IMR-90 (cell line): ENCODE measurements at regions not wholly inside any gene's neighbourhood (a gene's known extent, or its start where the extent isn't known, plus 50 kb on each side); places are given as distances from the start of the nearest gene placed in this dataset.

ENCODE experiments used
- ATAC-seq: fragments of 200-7000 bp; cut with Tn5 transposase; 2 replicates; pipeline ENCODE4 v1.9.1; 2020; ENCODE audit warnings: low read depth, mild to moderate bottlenecking, moderate library complexity
- BruUV-seq: library from RNA; stranded (reverse); fragments of 400-500 nt; replicated peaks from 2 replicates; lab custom pipeline; 2021; lab: Mats Ljungman, UMichigan
- CTCF ChIA-PET: fragments of 300-600 bp; formaldehyde crosslinking; extraction: SDS; loops from one replicate; lab custom pipeline; 2021; ENCODE audit warnings: antibody characterized with exemption; lab: Yijun Ruan, JAX
- POLR2A ChIA-PET: fragments of 300-600 bp; sonication (Branson Sonifier 250); formaldehyde crosslinking; loops from one replicate; lab custom pipeline; 2022; ENCODE audit warnings: antibody characterized with exemption; ENCODE audit not compliant: unreplicated experiment; lab: Charles Lee
- DNase-seq: peaks from one replicate; pipeline ENCODE4 v3.0.0; 2013
- H2AFZ ChIP-seq: replicated peaks from 2 replicates; pipeline ENCODE3; 2013; ENCODE audit warnings: low read length, mild to moderate bottlenecking; ENCODE audit not compliant: poor library complexity
- H2AK5ac ChIP-seq: 2 replicates; pipeline ENCODE4 v1.6.1; 2013; ENCODE audit warnings: low read depth, low read length, inconsistent platforms
- H2AK9ac ChIP-seq: replicated peaks from 2 replicates; pipeline ENCODE3; 2013; ENCODE audit warnings: mild to moderate bottlenecking, low read depth, low read length, moderate library complexity; ENCODE audit not compliant: poor library complexity
- H2BK120ac ChIP-seq: 2 replicates; pipeline ENCODE4 v1.6.1; 2013; ENCODE audit warnings: low read depth, low read length, inconsistent platforms
- H2BK15ac ChIP-seq: 3 replicates; pipeline ENCODE4 v1.6.1; 2013; ENCODE audit warnings: low read depth, low read length, inconsistent platforms
- H2BK20ac ChIP-seq: 2 replicates; pipeline ENCODE4 v1.6.1; 2013; ENCODE audit warnings: low read depth, mild to moderate bottlenecking, inconsistent platforms, low read length, moderate library complexity
- H2BK5ac ChIP-seq: 2 replicates; pipeline ENCODE4 v1.6.1; 2013; ENCODE audit warnings: mild to moderate bottlenecking, low read depth, low read length, inconsistent platforms; ENCODE audit not compliant: poor library complexity, severe bottlenecking
- H3K14ac ChIP-seq: replicated peaks from 2 replicates; pipeline ENCODE4 v1.6.1; 2013; ENCODE audit warnings: low read depth, low read length, inconsistent platforms
- H3K18ac ChIP-seq: 2 replicates; pipeline ENCODE4 v1.6.1; 2013; ENCODE audit warnings: low read depth, low read length, control low read depth
- H3K23ac ChIP-seq: 2 replicates; pipeline ENCODE4 v1.6.1; 2013; ENCODE audit warnings: low read depth, low read length, inconsistent platforms
- H3K27ac ChIP-seq: 2 replicates; pipeline ENCODE4 v1.5.1; 2013; ENCODE audit warnings: mild to moderate bottlenecking, control low read depth, low read length; ENCODE audit not compliant: insufficient read depth
- H3K27me3 ChIP-seq: 2 replicates; pipeline ENCODE4 v1.6.1; 2013; ENCODE audit warnings: low read length; ENCODE audit not compliant: control insufficient read depth, insufficient read depth
- H3K36me3 ChIP-seq: 2 replicates; pipeline ENCODE4 v1.6.1; 2013; ENCODE audit warnings: low read length, mixed read lengths; ENCODE audit not compliant: control insufficient read depth, insufficient read depth
- H3K4ac ChIP-seq: 2 replicates; pipeline ENCODE4 v1.6.1; 2013; ENCODE audit warnings: low read depth, low read length, inconsistent platforms
- H3K4me1 ChIP-seq: 2 replicates; pipeline ENCODE4 v1.6.1; 2013; ENCODE audit warnings: low read length, mixed read lengths; ENCODE audit not compliant: control insufficient read depth, insufficient read depth
- H3K4me2 ChIP-seq: 2 replicates; pipeline ENCODE4 v1.6.1; 2013; ENCODE audit warnings: low read depth, mild to moderate bottlenecking, control low read depth, low read length, moderate library complexity
- H3K4me3 ChIP-seq: 2 replicates; pipeline ENCODE4 v1.5.1; 2013; ENCODE audit warnings: low read depth, mild to moderate bottlenecking, control low read depth, low read length, moderate library complexity; ENCODE audit not compliant: insufficient read depth
- H3K56ac ChIP-seq: 2 replicates; pipeline ENCODE4 v1.6.1; 2013; ENCODE audit warnings: low read length, inconsistent platforms; ENCODE audit not compliant: insufficient read depth; ENCODE audit errors: extremely low read depth
- H3K79me1 ChIP-seq, 2 experiments: 2 replicates each; pipeline ENCODE4 v1.6.1; 2013; ENCODE audit warnings: low read length in 2 of 2, inconsistent platforms in 1 of 2, low read depth in 1 of 2
- H3K9ac ChIP-seq: 2 replicates; pipeline ENCODE4 v1.6.1; 2013; ENCODE audit warnings: low read depth, low read length, control low read depth
- H3K9me1 ChIP-seq: 2 replicates; pipeline ENCODE4 v1.6.1; 2013; ENCODE audit warnings: low read length, inconsistent platforms; ENCODE audit not compliant: insufficient read depth
- H3K9me3 ChIP-seq: 2 replicates; pipeline ENCODE4 v1.6.1; 2013; ENCODE audit warnings: low read length; ENCODE audit not compliant: control insufficient read depth, insufficient read depth
- H4K20me1 ChIP-seq: 2 replicates; pipeline ENCODE4 v1.6.1; 2013; ENCODE audit warnings: low read length, inconsistent platforms; ENCODE audit not compliant: insufficient read depth
- H4K5ac ChIP-seq: 2 replicates; pipeline ENCODE4 v1.6.1; 2013; ENCODE audit warnings: mild to moderate bottlenecking, low read depth, low read length, control low read depth
- H4K8ac ChIP-seq, 2 experiments: 2 replicates each; pipeline ENCODE4 v1.6.1; 2013; ENCODE audit warnings: low read depth in 2 of 2, low read length in 2 of 2, control low read depth in 1 of 2, inconsistent platforms in 1 of 2
- H4K91ac ChIP-seq: 2 replicates; pipeline ENCODE4 v1.6.1; 2013; ENCODE audit warnings: low read depth, low read length, inconsistent platforms; ENCODE audit not compliant: insufficient read depth
- BHLHE40 ChIP-seq: fragments of 150-350 bp; IDR thresholded peaks from 2 replicates; pipeline ENCODE4 v1.6.1; 2016; ENCODE audit warnings: mild to moderate bottlenecking, low read depth, low read length
- CHD1 ChIP-seq: IDR thresholded peaks from 2 replicates; pipeline ENCODE4 v1.6.1; 2012; ENCODE audit warnings: low read depth, low read length, improper control_type of control experiment
- ELK1 ChIP-seq: fragments of 150-350 bp; IDR thresholded peaks from 2 replicates; pipeline ENCODE4 v1.6.1; 2016; ENCODE audit warnings: low read depth, mild to moderate bottlenecking, low read length, moderate library complexity, borderline replicate concordance
- MAFK ChIP-seq: IDR thresholded peaks from 2 replicates; pipeline ENCODE4 v1.6.1; 2012; ENCODE audit warnings: low read depth, low read length, improper control_type of control experiment
- MAZ ChIP-seq: IDR thresholded peaks from 2 replicates; pipeline ENCODE4 v1.6.1; 2012; ENCODE audit warnings: low read depth, mild to moderate bottlenecking, low read length, improper control_type of control experiment, moderate library complexity, borderline replicate concordance
- MXI1 ChIP-seq: IDR thresholded peaks from 2 replicates; pipeline ENCODE4 v1.6.1; 2012; ENCODE audit warnings: low read depth, mild to moderate bottlenecking, low read length, moderate library complexity, borderline replicate concordance
- NFE2L2 ChIP-seq: fragments of 150-350 bp; IDR thresholded peaks from 2 replicates; pipeline ENCODE4 v1.6.1; 2016; ENCODE audit warnings: low read depth, mild to moderate bottlenecking, low read length
- POLR2A ChIP-seq: IDR thresholded peaks from 2 replicates; pipeline ENCODE4 v1.6.1; 2012; ENCODE audit warnings: mild to moderate bottlenecking, low read depth, low read length
- RCOR1 ChIP-seq: IDR thresholded peaks from 2 replicates; pipeline ENCODE4 v1.6.1; 2012; ENCODE audit warnings: mild to moderate bottlenecking, low read length, improper control_type of control experiment; ENCODE audit not compliant: insufficient replicate concordance
- SMC3 ChIP-seq: fragments of 150-350 bp; IDR thresholded peaks from 2 replicates; pipeline ENCODE4 v1.6.1; 2016; ENCODE audit warnings: low read depth, mild to moderate bottlenecking, antibody characterized with exemption, low read length, moderate library complexity
- USF2 ChIP-seq: fragments of 150-350 bp; IDR thresholded peaks from 2 replicates; pipeline ENCODE4 v1.6.1; 2017; ENCODE audit warnings: mild to moderate bottlenecking, antibody characterized with exemption, low read length, low read depth
- WGBS, 2 experiments: methylation state at CpG; one replicate each; pipeline versions ENCODE4 v1.1.5 to v1.1.7; 2013; ENCODE audit warnings: missing lambda C conversion rate in 2 of 2; ENCODE audit not compliant: insufficient read length in 1 of 2; ENCODE audit errors: extremely low coverage in 2 of 2; 5-methylcytosine and 5-hydroxymethylcytosine counted together
- dilution Hi-C: fragments of 300-500 bp; cut with HindIII; formaldehyde crosslinking; loops from one replicate; pipeline ENCODE4 v1.14.3; 2018; ENCODE audit warnings: low sequenced_read_pairs; ENCODE audit not compliant: unreplicated experiment
- in situ Hi-C: fragments of 300-500 bp; cut with MboI; formaldehyde crosslinking; loops from 3 replicates; pipeline ENCODE4 v1.14.3; 2019; ENCODE audit warnings: low sequenced_read_pairs, inconsistent platforms, mixed read lengths
- intact Hi-C: fragments of 100-400 bp; cut with micrococcal nuclease; formaldehyde crosslinking; loops from 2 replicates; pipeline ENCODE4 v1.10.0; 2022

GRCh38 chr17:59456428-59456827 is 109.0 kb upstream of the DHX40 start:
- Histone ChIP-seq H3K9me1 (no peaks in the 10 kb centered on the region), H2AK9ac (no peak overlapping the region), H2BK5ac (no peak overlapping the region), H3K27ac (no peak overlapping the region), H3K4me1 (peaks cover 2% of the 10 kb centered on the region; the same call in 1 of the 2 replicates), H2AK5ac (no peak overlapping the region), H3K36me3 (no peaks in the 10 kb centered on the region), H2BK20ac (no peak overlapping the region), H4K8ac (no peak overlapping the region), H3K4me2 (no peak overlapping the region), H3K9me3 (no peaks in the 10 kb centered on the region), H4K5ac (no peak overlapping the region), H3K4me3 (no peak overlapping the region), H2BK120ac (no peak overlapping the region), H3K56ac (no peak overlapping the region), H3K9ac (no peak overlapping the region), H3K23ac (no peak overlapping the region), H3K14ac (no peak overlapping the region), H4K91ac (no peak overlapping the region), H3K27me3 (peaks cover 3% of the 10 kb centered on the region), H3K4ac (no peak overlapping the region), H3K79me1 (no peaks in the 10 kb centered on the region), H4K20me1 (no peaks in the 10 kb centered on the region), H3K18ac (no peak overlapping the region), H2BK15ac (no peak overlapping the region), H2AFZ (no peak overlapping the region)
- 83% methylated on average over 2 of the region's 7 CpGs; no CpG with 5 or more reads in 1 of the 2 experiments for WGBS, 2 experiments
- TF ChIP-seq NFE2L2: no peak
- no peak for TF ChIP-seq BHLHE40
- no peak for TF ChIP-seq RCOR1
- no peak for TF ChIP-seq MAFK
- no peak for TF ChIP-seq MAZ
- no peak for TF ChIP-seq USF2
- TF ChIP-seq CHD1: no peak
- TF ChIP-seq SMC3: no peak
- no peak for TF ChIP-seq ELK1
- TF ChIP-seq POLR2A: no peak
- no peak for TF ChIP-seq MXI1
- ATAC-seq (no peak), DNase-seq (no peak)
- intact Hi-C loops (no loop called here), dilution Hi-C loops (no loop called here), in situ Hi-C loops (no loop called here)
- no TSS peak for BruUV-seq
- POLR2A ChIA-PET: no interaction called here
- CTCF ChIA-PET: no interaction called here
